ENCODE measurements at regions not wholly inside any gene's neighbourhood (a gene's known extent, or its start where the extent isn't known, plus 50 kb on each side); places are given as distances from the start of the nearest gene placed in this dataset.
"Not testable (repeated sequence)": the region's sequence is repeated elsewhere in the genome, so short reads cannot be mapped to it uniquely, and the experiment has no call there.

- DNase-seq: no peak
Measured at GRCh38 chr11:57047610-57048009, 58.9 kb downstream of the OR5AK2 start.

DNA sequence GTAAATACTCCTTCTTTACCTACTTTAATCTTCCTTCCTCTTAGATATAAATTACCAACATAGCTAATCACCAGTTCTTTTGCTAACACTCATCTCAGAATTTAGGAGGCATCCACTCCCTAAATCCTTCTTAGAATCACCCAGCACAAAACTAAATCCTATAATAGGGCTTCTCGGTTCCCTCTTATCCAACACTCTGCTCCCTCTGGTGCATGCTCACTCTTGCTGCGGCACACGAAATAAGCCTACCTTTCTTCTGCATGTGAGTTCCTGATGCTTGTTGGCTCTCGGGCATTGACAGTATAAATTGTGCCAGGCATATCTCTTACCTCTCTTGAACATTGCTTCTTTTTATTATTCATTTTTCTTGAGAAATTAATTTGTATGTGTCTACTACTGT is 61.0 kb downstream of the OR5AK2 start:
- DNase-seq: no peak

DNA sequence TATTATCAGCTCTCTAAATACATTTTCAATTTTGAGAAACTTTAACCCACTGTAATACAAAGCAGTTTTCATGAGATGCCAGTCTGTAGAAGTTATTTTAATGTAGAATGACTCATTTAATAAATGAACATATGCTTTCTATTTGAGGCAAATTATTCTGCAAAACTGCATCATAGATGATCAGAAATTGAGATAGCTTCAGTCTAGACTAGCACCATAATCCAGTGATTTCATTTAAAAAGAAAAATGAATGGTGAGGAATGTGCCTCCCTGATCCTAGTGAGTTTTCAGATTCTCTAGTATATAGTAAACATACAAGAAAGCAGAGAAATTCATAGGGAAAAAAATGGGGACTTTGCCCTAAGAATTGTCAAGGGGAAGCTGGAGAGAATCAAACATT is 66.1 kb downstream of the OR5AK2 start:
- DNase-seq: no peak

DNA sequence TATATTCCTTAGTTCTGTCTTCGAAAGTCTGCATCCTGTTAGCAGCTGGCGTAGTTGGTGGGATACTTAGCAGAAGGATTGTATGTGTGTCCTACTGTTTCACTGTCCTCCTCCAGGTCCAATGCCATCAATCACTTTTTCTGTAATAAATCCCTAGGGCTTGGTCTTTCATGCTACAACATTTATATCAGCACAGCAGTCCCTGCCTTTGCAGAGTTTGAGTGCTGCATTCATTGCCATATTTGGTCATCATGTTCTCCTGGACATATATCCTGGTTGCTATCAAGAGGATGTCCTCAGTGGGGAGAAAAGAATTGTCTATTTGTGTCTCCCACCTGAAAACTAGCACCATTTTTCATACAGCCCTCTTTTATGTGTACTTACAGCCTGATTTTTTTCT is 67.0 kb downstream of the OR5AK2 start:
- DNase-seq: no peak

GRCh38 chr11:57056735-57057134 is 68.0 kb downstream of the OR5AK2 start:
- DNase-seq: no peak

DNA sequence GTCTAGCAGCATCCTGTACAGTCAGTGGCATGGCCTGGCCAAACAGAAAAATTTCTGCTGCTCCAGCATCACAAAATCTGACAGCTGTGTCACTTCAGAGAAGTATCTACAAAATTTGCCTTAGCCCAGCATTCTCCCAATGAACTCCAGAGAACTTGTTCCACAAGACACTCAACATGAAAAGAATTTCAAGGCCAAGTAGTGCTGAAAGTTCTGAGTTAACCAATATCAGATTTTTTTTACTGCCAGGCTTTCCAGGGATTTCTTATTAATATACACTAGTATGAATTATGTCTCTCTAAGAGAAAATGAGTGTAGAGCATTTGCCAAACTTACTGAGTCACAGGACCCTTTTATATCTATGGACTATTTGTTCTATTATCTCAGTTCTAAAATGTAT is 68.8 kb downstream of the OR5AK2 start:
- no peak for DNase-seq

DNA sequence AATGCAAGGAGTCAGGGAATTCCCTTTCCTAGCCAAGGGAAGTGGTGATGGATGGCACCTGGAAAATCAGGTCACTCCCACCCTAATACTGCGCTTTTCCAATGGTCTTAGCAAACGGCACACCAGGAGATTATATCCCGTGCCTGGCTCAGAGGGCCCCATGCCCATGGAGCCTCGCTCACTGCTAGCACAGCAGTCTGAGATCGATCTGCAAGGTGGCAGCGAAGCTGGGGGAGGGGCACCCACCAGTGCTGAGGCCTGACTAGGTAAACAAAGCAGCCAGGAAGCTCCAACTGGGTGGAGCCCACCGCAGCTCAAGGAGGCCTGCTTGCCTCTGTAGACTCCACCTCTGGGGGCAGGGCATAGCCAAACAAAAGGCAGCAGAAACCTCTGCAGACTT is 74.2 kb downstream of the OR5AK2 start:
- not testable (repeated sequence) for DNase-seq

DNA sequence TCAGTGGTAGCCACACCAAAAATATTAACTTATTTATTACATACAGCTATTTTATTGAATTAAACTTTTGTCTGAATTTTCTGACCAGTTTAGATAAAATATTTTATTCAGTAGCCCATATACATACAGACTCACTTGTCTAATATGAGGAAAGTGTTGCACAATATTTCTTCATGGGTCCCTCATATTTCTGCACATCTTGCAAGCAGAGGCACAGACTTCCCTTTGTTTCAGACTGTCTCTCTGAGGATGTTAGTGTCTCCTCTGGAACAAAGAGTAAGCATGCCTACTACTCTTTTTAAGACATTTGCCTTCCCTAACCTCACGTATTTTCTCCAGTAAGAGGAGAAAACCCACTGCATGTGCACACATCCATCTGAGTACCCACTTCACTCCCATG is 81.2 kb downstream of the OR5AK2 start:
- DNase-seq: no peak

DNA sequence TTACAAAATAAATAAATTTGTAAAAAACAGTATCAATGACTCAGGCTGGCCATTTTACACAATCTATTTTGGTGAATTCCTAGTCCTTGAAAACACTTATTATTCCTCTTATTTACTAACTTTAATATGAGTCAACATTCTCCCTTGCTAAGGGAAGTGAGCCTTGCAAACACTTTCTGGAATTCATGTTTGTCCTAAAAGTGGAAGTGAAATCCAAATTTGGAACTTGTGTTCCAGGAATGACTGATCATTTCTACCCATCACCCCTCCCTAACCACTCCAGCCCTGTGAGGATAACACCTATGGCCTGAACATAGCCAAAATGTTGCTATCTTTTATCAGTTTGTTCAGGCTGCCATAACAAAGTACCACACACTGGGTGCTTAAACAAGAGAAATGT is 83.1 kb downstream of the OR5AK2 start:
- DNase-seq: no peak

DNA sequence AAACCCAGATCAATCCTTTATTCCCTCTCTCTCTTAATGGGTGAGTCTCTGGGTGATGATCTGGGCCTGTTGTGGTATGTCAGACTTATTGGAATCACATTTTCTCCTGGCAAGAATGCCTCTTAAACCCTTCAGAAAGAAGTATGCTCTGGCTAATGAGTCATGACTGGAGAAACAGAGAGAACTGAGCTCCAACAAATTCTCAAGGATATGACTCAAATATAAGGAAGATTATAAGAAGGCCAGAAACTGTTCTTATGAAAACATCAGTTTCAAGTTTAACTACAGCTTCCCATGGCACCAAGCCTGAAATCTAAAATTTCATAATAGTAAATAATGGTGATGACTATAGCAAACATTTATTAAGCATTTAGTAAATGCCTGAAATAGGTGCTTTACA is 83.9 kb downstream of the OR5AK2 start:
- no peak for DNase-seq

DNA sequence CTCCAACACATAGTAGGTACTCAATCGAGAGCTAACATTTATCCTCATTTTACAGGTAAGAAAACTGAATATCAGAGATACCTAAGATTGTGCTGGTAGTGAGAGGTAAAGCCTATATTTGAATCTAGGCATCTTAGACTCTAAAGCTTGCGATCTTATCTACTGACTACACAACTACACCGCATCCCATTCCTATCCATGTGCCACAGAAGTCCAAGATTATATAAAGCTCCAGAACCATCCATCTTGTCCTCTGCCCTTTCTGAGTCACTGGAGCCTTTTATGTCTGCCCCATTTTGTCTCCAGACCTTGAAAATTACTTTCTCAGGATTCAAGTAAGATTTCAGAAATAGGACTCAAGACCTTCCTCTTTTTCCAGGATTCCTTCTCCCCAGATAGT is 84.4 kb downstream of the OR5AK2 start:
- DNase-seq: no peak

DNA sequence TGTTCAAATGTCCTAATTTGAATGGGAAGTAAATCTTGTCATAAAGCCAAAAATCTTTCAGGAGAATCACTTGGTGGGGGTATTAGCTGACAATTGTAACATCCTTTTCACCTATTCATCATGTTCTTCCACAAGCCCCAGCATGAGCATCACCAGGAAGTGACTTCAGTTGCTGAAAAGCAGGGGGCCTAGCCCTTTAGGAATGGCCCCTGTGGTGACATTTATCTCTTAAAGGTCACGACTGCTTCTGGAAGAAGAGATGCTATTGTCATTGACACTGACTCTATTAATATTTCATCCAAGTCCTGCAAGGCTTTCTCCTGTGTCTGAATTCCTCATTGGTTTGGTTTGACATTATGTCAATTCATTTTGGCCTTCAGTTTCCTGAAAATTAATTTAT is 92.6 kb downstream of the OR5AK2 start:
- DNase-seq: no peak

GRCh38 chr11:57082125-57082524 is 93.4 kb downstream of the OR5AK2 start:
- DNase-seq: no peak

DNA sequence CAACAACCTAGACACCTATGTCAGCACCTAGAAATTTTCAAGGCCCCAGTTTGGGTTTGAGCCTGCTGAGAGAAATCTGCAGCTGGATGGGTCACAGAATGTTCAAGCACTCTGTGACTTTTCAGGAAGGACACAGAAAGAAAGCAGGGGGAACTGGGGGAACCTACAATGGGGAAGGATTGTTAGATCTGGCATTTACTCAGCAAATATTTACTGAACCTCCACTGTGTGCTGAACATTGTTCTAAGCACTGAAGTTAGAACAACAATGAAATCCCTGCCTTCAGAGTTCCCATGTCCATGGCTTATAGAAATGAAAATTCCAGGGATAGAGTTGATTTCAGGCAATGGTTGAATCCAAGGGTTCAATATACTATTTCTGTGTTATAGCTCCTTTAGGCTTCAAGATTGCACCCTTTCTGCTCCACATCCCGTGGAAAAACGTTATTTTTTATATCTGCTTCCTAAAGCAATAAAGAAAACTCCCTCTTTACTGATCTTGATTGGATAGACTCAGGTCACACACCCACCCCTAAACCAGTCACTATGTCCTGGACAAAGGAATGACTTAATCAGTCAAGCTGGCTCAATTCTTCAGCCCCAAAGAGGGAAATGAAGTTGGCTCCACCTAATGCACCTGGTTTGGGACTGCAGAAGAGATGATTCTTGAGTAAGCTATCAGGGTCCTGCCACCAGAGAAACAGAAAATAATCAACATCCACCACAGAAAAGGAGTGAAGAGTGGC is 95.1 kb downstream of the OR5AK2 start:
- no peak for DNase-seq

DNA sequence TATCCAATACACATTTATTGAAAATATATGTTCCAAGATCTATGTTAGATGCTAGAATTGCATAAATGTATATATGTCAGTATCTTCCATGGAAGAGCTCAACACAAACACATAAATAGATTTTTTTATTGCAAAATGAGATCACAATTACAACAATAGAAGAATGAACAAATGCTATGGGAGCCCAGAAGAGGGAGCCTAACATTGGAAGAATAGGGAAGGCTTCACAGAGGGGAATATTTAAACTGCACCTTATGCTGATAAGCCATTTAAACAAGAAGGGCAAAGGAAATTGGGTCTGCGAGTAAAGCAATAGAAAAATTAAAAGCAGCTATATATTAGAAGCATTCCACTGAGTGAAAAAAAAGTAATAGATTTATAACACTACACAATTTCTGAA is 96.1 kb upstream of the LRRC55 start:
- no peak for DNase-seq

GRCh38 chr11:57087991-57088390 is 93.8 kb upstream of the LRRC55 start:
- no peak for DNase-seq

GRCh38 chr11:57092028-57092698 is 89.6 kb upstream of the LRRC55 start:
- DNase-seq: no peak

- no peak for DNase-seq
Measured at GRCh38 chr11:57094181-57094935, 87.4 kb upstream of the LRRC55 start.

GRCh38 chr11:57095417-57095816 is 86.3 kb upstream of the LRRC55 start:
- DNase-seq: no peak

- DNase-seq: no peak
Measured at GRCh38 chr11:57095896-57096295, 85.9 kb upstream of the LRRC55 start.

DNA sequence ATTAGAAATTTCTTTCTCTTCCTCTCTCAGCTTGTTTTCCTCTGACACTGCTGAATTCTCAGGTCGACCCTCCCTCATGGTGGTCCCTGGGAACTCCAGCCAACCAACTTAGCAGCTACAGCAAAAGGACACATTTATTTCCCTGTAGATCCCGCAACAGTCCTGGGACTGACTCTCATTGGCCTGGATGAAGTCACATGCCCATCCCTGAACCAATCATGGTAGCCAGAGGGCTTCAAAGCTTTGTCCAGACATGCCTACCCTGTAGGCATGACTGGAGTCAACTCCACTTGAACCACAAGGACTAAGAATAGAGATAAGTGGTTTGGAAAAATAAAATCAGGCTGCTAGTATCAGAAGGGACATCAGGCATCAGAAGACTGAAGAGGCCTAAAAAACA is 84.6 kb upstream of the LRRC55 start:
- no peak for DNase-seq

- no peak for DNase-seq
Measured at GRCh38 chr11:57098191-57098590, 83.6 kb upstream of the LRRC55 start.

GRCh38 chr11:57100638-57101331 is 81.0 kb upstream of the LRRC55 start:
- no peak for DNase-seq

Measured in inflammatory macrophage (primary cell).